ENCODE measurements at regions not wholly inside any gene's neighbourhood (a gene's known extent, or its start where the extent isn't known, plus 50 kb on each side); places are given as distances from the start of the nearest gene placed in this dataset.

GRCh38 chr3:127410137-127410488 is 122.3 kb upstream of the PRR20G start:
- Histone ChIP-seq H3K9me2 (ENCODE audit: insufficient read depth, low read length) (no peaks in the 10 kb centered on the region), H3K4me3 (ENCODE audit: low read length) (no peak overlapping the region), H2AFZ (ENCODE audit: low read depth, low read length) (no peak overlapping the region), H3K36me3 (ENCODE audit: insufficient read depth, low read length) (no peaks in the 10 kb centered on the region), H3K79me2 (replicated peaks; ENCODE audit: insufficient read depth, low read length) (no peaks in the 10 kb centered on the region), H3K9ac (ENCODE audit: low read length) (no peak overlapping the region), H3K27me3 (ENCODE audit: insufficient read depth, low read depth, low read length) (no peaks in the 10 kb centered on the region), H3K27ac (ENCODE audit: low read length) (no peak overlapping the region), H3F3A (ENCODE audit: insufficient read depth, low read length, poor library complexity, severe bottlenecking) (no peaks in the 10 kb centered on the region), H3K4me2 (ENCODE audit: low read length) (no peak overlapping the region), H4K20me1 (ENCODE audit: insufficient read depth) (no peaks in the 10 kb centered on the region), H3K9me3 (ENCODE audit: low read length) (no peaks in the 10 kb centered on the region)
- TF ChIP-seq SMC3 (conservative IDR thresholded peaks at IDR 0.05; ENCODE audit: poor library complexity) = no peak
- no peak for TF ChIP-seq TAF1 (IDR thresholded peaks at IDR 0.05; ENCODE audit: low read depth)
- no peak for TF ChIP-seq EP300 (conservative IDR thresholded peaks at IDR 0.05; ENCODE audit: poor library complexity, severe bottlenecking)
- TF ChIP-seq REST (IDR thresholded peaks at IDR 0.05; ENCODE audit: borderline replicate concordance) = no peak
- TF ChIP-seq EZH2 (IDR thresholded peaks at IDR 0.05; ENCODE audit: borderline replicate concordance, insufficient read depth, low read length, poor library complexity, severe bottlenecking) = no peak
- TF ChIP-seq MXI1 (conservative IDR thresholded peaks at IDR 0.05; ENCODE audit: poor library complexity, severe bottlenecking) = no peak
- TF ChIP-seq POLR2AphosphoS5 (IDR thresholded peaks at IDR 0.05) = no peak
- TF ChIP-seq CTCF (IDR thresholded peaks at IDR 0.05; ENCODE audit: poor library complexity, severe bottlenecking) = no peak
- no peak for TF ChIP-seq RAD21 (conservative IDR thresholded peaks at IDR 0.05)

- TF ChIP-seq RAD21 (conservative IDR thresholded peaks at IDR 0.05) (no peak), TAF1 (IDR thresholded peaks at IDR 0.05; ENCODE audit: low read depth) (no peak), EP300 (conservative IDR thresholded peaks at IDR 0.05; ENCODE audit: poor library complexity, severe bottlenecking) (no peak), SMC3 (conservative IDR thresholded peaks at IDR 0.05; ENCODE audit: poor library complexity) (no peak), MXI1 (conservative IDR thresholded peaks at IDR 0.05; ENCODE audit: poor library complexity, severe bottlenecking) (no peak)
- H3K27me3 ChIP-seq (ENCODE audit: insufficient read depth, low read depth, low read length) = no peaks in the 10 kb centered on the region
- no peak overlapping the region for H3K9ac ChIP-seq (ENCODE audit: low read length)
- no peaks in the 10 kb centered on the region for H3F3A ChIP-seq (ENCODE audit: insufficient read depth, low read length, poor library complexity, severe bottlenecking)
- H2AFZ ChIP-seq (ENCODE audit: low read depth, low read length) = no peak overlapping the region
- H3K4me3 ChIP-seq (ENCODE audit: low read length) = no peak overlapping the region
- H3K36me3 ChIP-seq (ENCODE audit: insufficient read depth, low read length) = no peaks in the 10 kb centered on the region
- no peaks in the 10 kb centered on the region for H4K20me1 ChIP-seq (ENCODE audit: insufficient read depth)
- no peaks in the 10 kb centered on the region for H3K9me3 ChIP-seq (ENCODE audit: low read length)
- H3K4me2 ChIP-seq (ENCODE audit: low read length) = no peak overlapping the region
- H3K27ac ChIP-seq (ENCODE audit: low read length) = no peak overlapping the region
- H3K9me2 ChIP-seq (ENCODE audit: insufficient read depth, low read length) = no peaks in the 10 kb centered on the region
- H3K79me2 ChIP-seq (replicated peaks; ENCODE audit: insufficient read depth, low read length) = no peaks in the 10 kb centered on the region
These were observed 121.7 kb upstream of the PRR20G start for GRCh38 chr3:127409421-127410136.

Measured in neural cell (in vitro differentiated cells).